HCT116 (cell line): ENCODE measurements at regions not wholly inside any gene's neighbourhood (a gene's known extent, or its start where the extent isn't known, plus 50 kb on each side); places are given as distances from the start of the nearest gene placed in this dataset.

Experiments
- JUND ChIP-seq: IDR thresholded peaks from 2 replicates; pipeline ENCODE4 v1.6.1; 2012
- MAX ChIP-seq: IDR thresholded peaks from 2 replicates; pipeline ENCODE4 v1.6.1; 2012
- POLR2AphosphoS5 ChIP-seq: IDR thresholded peaks from 2 replicates; pipeline ENCODE4 v1.6.1; 2011; ENCODE audit warnings: mild to moderate bottlenecking, low read depth, low read length, moderate library complexity
- TF ChIP-seq, protein P1 (sequence below): IDR thresholded peaks from 2 replicates; pipeline ENCODE4 v1.6.1; 2012; ENCODE audit warnings: low read depth
- TF ChIP-seq, protein P2 (sequence below), 3 experiments: fragments of 200-600 bp in 1 of 3; sonication (generic) in 1 of 3; IDR thresholded peaks in 2 of 3; conservative IDR thresholded peaks in 1 of 3; 2 replicates each; pipeline ENCODE4 v1.5.1; 2012 to 2017; ENCODE audit warnings: low read depth in 2 of 3, low read length in 2 of 3, antibody characterized with exemption in 1 of 3, borderline replicate concordance in 1 of 3, control low read depth in 1 of 3, mild to moderate bottlenecking in 1 of 3, mixed read lengths in 1 of 3, mixed run types in 1 of 3, moderate library complexity in 1 of 3; ENCODE audit not compliant: insufficient read depth in 1 of 3
- TF ChIP-seq, protein P3 (sequence below): IDR thresholded peaks from 2 replicates; pipeline ENCODE4 v1.6.1; 2012

GRCh38 chr3:106725566-106725965 is 651.7 kb upstream of the CCDC54 start (continued):
- TF ChIP-seq, protein P1, sequence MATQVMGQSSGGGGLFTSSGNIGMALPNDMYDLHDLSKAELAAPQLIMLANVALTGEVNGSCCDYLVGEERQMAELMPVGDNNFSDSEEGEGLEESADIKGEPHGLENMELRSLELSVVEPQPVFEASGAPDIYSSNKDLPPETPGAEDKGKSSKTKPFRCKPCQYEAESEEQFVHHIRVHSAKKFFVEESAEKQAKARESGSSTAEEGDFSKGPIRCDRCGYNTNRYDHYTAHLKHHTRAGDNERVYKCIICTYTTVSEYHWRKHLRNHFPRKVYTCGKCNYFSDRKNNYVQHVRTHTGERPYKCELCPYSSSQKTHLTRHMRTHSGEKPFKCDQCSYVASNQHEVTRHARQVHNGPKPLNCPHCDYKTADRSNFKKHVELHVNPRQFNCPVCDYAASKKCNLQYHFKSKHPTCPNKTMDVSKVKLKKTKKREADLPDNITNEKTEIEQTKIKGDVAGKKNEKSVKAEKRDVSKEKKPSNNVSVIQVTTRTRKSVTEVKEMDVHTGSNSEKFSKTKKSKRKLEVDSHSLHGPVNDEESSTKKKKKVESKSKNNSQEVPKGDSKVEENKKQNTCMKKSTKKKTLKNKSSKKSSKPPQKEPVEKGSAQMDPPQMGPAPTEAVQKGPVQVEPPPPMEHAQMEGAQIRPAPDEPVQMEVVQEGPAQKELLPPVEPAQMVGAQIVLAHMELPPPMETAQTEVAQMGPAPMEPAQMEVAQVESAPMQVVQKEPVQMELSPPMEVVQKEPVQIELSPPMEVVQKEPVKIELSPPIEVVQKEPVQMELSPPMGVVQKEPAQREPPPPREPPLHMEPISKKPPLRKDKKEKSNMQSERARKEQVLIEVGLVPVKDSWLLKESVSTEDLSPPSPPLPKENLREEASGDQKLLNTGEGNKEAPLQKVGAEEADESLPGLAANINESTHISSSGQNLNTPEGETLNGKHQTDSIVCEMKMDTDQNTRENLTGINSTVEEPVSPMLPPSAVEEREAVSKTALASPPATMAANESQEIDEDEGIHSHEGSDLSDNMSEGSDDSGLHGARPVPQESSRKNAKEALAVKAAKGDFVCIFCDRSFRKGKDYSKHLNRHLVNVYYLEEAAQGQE, result no peak
- TF ChIP-seq, protein P2, sequence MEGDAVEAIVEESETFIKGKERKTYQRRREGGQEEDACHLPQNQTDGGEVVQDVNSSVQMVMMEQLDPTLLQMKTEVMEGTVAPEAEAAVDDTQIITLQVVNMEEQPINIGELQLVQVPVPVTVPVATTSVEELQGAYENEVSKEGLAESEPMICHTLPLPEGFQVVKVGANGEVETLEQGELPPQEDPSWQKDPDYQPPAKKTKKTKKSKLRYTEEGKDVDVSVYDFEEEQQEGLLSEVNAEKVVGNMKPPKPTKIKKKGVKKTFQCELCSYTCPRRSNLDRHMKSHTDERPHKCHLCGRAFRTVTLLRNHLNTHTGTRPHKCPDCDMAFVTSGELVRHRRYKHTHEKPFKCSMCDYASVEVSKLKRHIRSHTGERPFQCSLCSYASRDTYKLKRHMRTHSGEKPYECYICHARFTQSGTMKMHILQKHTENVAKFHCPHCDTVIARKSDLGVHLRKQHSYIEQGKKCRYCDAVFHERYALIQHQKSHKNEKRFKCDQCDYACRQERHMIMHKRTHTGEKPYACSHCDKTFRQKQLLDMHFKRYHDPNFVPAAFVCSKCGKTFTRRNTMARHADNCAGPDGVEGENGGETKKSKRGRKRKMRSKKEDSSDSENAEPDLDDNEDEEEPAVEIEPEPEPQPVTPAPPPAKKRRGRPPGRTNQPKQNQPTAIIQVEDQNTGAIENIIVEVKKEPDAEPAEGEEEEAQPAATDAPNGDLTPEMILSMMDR (IDR thresholded peaks at IDR 0.05 in 2 of 3, conservative IDR thresholded peaks at IDR 0.05 in 1 of 3; ENCODE audit: borderline replicate concordance in 1 of 3, insufficient read depth in 1 of 3, low read depth in 2 of 3, low read length in 2 of 3), result no peak
- no peak for TF ChIP-seq JUND
- no peak for TF ChIP-seq POLR2AphosphoS5
- TF ChIP-seq, protein P3, sequence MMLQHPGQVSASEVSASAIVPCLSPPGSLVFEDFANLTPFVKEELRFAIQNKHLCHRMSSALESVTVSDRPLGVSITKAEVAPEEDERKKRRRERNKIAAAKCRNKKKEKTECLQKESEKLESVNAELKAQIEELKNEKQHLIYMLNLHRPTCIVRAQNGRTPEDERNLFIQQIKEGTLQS, result no peak
- TF ChIP-seq MAX, result no peak
- TF ChIP-seq, all 23 proteins: peak for 0
